Body of pancreas (tissue), 4 donors: ENCODE measurements at regions not wholly inside any gene's neighbourhood (a gene's known extent, or its start where the extent isn't known, plus 50 kb on each side); places are given as distances from the start of the nearest gene placed in this dataset.

Experiments used
- ATAC-seq: fragments of 150-250 bp; one replicate; pipeline ENCODE4 v1.9.1; 2016
- DNase-seq, 4 donors: peaks; one replicate each; pipeline ENCODE4 v3.0.0-alpha.2; 2019
- H3K27ac ChIP-seq, 4 donors: fragments of 200-600 bp; sonication (generic); 1 replicate in 3 of 4; 2 replicates in 1 of 4; pipeline versions ENCODE4 v1.5.1 to v1.6.1; 2016 to 2019; ENCODE audit warnings: mild to moderate bottlenecking in 1 of 4, mixed read lengths in 1 of 4, moderate library complexity in 1 of 4
- H3K27me3 ChIP-seq, 2 donors: fragments of 200-600 bp; sonication (generic); one replicate each; pipeline ENCODE4 v1.6.0; 2016; ENCODE audit warnings: mild to moderate bottlenecking in 1 of 2
- H3K36me3 ChIP-seq, 2 donors: fragments of 200-600 bp; sonication (generic); replicated peaks in 1 of 2; 2 replicates each; pipeline ENCODE4 v1.5.1; 2016; ENCODE audit warnings: low read depth in 2 of 2; ENCODE audit not compliant: insufficient read depth in 1 of 2
- H3K4me1 ChIP-seq: fragments of 200-600 bp; sonication (generic); one replicate; pipeline ENCODE4 v1.6.0; 2016
- H3K4me3 ChIP-seq, 2 donors: fragments of 200-600 bp; sonication (generic); 1 replicate in 1 of 2; 2 replicates in 1 of 2; pipeline ENCODE4 v1.5.1; 2016 to 2019
- H3K9me3 ChIP-seq, 3 donors: fragments of 200-600 bp; sonication (generic); 1 replicate in 2 of 3; 2 replicates in 1 of 3; pipeline ENCODE4 v1.5.1; 2016
- POLR2A ChIP-seq, 3 donors: fragments of 450-650 bp; IDR thresholded peaks; one replicate each; pipeline ENCODE4 v1.6.1; 2016; ENCODE audit warnings: antibody characterized with exemption in 3 of 3, mild to moderate bottlenecking in 2 of 3
- WGBS, 2 donors: methylation state at CpG; one replicate each; pipeline ENCODE4 v1.1.5; 2017; 5-methylcytosine and 5-hydroxymethylcytosine counted together
- intact Hi-C: fragments of 100-400 bp; cut with DNase I; formaldehyde crosslinking; loops from one replicate; pipeline ENCODE4 v1.15.1; 2023
- TF ChIP-seq, protein P1 (sequence below), 7 experiments: fragments of 450-650 bp in 4 of 7; fragments of 200-600 bp in 3 of 7; sonication (generic) in 3 of 7; IDR thresholded peaks; one replicate each; pipeline ENCODE4 v1.5.1; 2016 to 2019; ENCODE audit warnings: antibody characterized with exemption in 7 of 7

DNA sequence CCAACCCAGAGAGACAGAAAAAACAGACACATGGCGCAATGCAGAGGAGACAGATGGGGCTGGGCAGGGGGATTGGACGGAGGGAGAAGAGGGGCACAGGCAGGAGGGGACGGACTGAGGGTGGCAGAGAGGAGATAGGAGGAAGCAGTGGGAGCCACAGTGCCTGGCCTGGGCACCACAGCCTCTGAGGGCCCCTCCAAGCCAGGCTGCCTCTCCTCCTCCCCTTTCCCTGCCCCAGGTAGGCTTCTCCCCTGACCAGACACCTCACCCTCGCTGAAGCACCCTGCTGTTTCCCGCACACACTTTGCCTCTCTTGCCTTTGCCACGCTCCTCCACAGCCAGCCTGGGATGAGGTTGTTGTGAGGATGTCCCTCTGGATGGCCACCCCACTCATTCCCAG lies 84.0 kb upstream of the PRR20G start:
- WGBS, 2 donors: 50 to 56% methylated on average over 6 of the region's 6 CpGs
- no peak overlapping the region for H3K27ac ChIP-seq
- intact Hi-C loops: no loop called here
- no peaks in the 10 kb centered on the region for H3K36me3 ChIP-seq
- H3K9me3 ChIP-seq: peaks cover 0 to 4% (median 0%) of the 10 kb centered on the region in 3 donors
- no peak for ATAC-seq
- H3K4me1 ChIP-seq: no peaks in the 10 kb centered on the region
- DNase-seq: no peak
- H3K27me3 ChIP-seq: no peaks in the 10 kb centered on the region
- TF ChIP-seq, protein P1, sequence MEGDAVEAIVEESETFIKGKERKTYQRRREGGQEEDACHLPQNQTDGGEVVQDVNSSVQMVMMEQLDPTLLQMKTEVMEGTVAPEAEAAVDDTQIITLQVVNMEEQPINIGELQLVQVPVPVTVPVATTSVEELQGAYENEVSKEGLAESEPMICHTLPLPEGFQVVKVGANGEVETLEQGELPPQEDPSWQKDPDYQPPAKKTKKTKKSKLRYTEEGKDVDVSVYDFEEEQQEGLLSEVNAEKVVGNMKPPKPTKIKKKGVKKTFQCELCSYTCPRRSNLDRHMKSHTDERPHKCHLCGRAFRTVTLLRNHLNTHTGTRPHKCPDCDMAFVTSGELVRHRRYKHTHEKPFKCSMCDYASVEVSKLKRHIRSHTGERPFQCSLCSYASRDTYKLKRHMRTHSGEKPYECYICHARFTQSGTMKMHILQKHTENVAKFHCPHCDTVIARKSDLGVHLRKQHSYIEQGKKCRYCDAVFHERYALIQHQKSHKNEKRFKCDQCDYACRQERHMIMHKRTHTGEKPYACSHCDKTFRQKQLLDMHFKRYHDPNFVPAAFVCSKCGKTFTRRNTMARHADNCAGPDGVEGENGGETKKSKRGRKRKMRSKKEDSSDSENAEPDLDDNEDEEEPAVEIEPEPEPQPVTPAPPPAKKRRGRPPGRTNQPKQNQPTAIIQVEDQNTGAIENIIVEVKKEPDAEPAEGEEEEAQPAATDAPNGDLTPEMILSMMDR (IDR thresholded peaks at IDR 0.05): no peak
- no peak for TF ChIP-seq POLR2A (IDR thresholded peaks at IDR 0.05)
- H3K4me3 ChIP-seq: no peak overlapping the region

DNA sequence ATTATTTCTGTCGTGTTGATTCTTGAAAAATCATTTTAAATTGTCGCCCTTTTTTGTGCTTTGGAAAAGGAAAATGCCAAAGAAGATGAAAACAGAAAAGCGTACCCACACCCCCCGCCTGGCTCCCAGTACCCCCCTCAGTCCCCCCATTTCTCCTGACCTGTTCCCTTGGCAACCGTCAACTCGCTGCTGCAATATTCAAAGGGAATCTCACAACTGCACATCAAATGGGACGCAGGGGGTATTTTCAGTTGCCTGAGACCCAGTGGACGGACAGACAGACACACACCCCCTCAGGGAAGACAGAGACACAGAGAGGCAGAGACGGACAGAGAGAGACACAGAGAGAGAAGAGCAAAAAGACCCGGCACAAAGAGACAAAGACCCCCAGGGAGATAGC lies 83.5 kb upstream of the PRR20G start:
- WGBS, 2 donors: 43 to 48% methylated on average over 10 of the region's 10 CpGs
- DNase-seq: no peak
- H3K27ac ChIP-seq: no peak overlapping the region
- no peak for ATAC-seq
- H3K9me3 ChIP-seq: peaks cover 0 to under 1% (median 0%) of the 10 kb centered on the region in 3 donors
- intact Hi-C loops: no loop called here
- no peak for TF ChIP-seq POLR2A (IDR thresholded peaks at IDR 0.05)
- TF ChIP-seq, protein P1 (IDR thresholded peaks at IDR 0.05): no peak
- H3K4me1 ChIP-seq: no peaks in the 10 kb centered on the region
- H3K27me3 ChIP-seq: no peaks in the 10 kb centered on the region
- H3K4me3 ChIP-seq: no peak overlapping the region
- no peaks in the 10 kb centered on the region for H3K36me3 ChIP-seq

DNA sequence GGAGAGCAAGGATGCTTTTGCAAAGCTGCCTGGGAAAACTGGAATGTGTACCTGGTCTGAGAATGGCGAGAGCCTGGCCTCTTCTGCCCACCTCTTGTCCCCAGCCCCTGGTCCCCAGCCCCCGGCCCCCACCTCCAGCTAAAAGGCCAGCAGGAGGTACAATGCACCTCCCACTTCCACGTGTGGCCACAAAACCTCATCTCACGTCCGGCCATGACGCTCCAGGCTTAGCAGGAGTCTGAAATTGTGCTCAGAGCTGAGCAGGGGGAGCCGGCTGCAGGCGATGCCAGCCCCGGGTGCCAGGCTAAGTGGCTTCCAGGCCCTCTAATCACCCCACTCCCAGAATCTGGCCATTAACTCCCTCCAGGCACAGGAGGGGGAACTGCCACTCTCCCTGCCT lies 83.1 kb upstream of the PRR20G start:
- TF ChIP-seq POLR2A (IDR thresholded peaks at IDR 0.05): no peak
- H3K4me1 ChIP-seq: no peaks in the 10 kb centered on the region
- no peaks in the 10 kb centered on the region for H3K36me3 ChIP-seq
- H3K27me3 ChIP-seq: no peaks in the 10 kb centered on the region
- intact Hi-C loops: no loop called here
- DNase-seq (no peak), ATAC-seq (no peak)
- no peaks in the 10 kb centered on the region for H3K9me3 ChIP-seq
- no peak overlapping the region for H3K27ac ChIP-seq
- 37 to 51% methylated on average over 8 to 9 of the region's 9 CpGs for WGBS, 2 donors
- no peak overlapping the region for H3K4me3 ChIP-seq

DNA sequence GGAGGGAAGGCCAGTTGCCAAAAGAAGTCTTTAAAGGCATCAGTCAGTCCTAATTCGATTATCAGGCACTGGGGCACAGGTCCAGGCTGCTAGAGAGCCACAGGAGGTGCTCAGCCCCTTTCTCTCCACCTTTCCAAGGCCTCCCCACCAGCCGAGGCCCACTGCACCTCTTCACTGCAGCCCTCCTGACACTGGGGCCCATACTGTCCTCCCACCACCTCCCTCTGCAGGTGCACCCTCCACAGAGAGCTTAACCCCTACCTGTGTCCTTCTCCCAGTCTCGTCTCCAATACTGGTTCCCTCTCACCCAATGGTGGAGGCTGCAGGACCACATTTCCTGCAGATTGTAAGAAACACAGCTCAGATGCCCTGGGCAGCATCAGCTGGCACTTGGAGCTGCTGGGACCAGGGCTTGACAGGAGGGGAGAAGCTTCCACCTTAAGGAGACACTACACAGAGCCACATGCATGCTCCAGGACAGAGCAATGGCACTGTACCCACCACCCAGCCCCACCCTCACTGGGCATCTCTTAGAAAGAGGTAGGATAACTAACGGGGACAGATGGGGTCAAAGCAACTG lies 81.6 kb upstream of the PRR20G start:
- H3K27me3 ChIP-seq: no peaks in the 10 kb centered on the region
- H3K27ac ChIP-seq: no peak overlapping the region
- no peak for DNase-seq
- WGBS, 2 donors: 38 to 45% methylated on average over 4 of the region's 4 CpGs
- no peak overlapping the region for H3K4me3 ChIP-seq
- H3K36me3 ChIP-seq: no peaks in the 10 kb centered on the region
- no peak for ATAC-seq
- TF ChIP-seq, protein P1 (IDR thresholded peaks at IDR 0.05): no peak
- TF ChIP-seq POLR2A (IDR thresholded peaks at IDR 0.05): no peak
- H3K4me1 ChIP-seq: no peaks in the 10 kb centered on the region
- intact Hi-C loops: no loop called here
- no peaks in the 10 kb centered on the region for H3K9me3 ChIP-seq

DNA sequence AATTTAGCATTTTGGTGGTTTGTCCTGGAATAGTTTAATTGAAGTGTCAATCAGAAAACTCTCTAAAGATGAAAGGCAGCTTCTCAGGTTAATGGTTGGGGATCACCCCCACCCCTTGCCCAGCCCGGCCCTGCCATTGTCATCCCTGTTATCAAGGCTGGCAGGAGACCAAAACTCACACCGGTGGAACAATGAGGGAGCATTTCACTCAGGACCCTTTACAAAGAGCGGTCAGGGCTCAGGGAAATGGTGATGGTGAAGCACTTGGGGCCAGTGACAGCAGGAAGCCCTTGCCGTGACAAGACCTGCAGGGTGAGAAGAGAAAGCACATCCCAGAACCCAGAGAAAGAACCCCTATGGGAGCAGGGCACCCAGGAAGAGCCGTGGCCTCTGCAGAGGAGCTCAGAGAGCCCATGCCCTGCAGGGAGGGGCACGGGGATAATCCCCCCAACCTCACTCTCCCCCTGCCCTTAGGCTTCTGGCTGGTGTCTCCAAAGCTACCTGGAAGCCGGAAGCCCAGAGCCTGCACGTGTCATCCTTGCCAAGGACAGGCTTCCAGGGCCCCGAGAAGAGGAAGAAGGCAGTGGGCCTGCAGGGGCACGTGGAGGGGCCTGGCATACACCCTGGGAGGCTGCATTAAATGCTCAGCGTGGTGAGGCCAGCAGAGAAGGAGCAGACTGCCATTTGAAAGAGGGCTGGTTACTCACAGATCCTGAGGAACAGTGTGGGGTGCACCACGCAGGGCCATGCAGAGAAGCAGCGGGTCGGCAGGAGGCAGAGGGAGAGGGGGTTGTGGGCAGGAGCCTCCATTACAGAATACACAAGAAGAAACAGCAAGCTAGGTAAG lies 80.6 kb upstream of the PRR20G start:
- DNase-seq: no peak
- WGBS, 2 donors: 43 to 47% methylated on average over 13 to 14 of the region's 14 CpGs
- intact Hi-C loops: no loop called here

More for the DNA sequence above, 80.6 kb upstream of the PRR20G start:
- Histone ChIP-seq H3K9me3 (no peaks in the 10 kb centered on the region), H3K27ac (no peak overlapping the region), H3K27me3 (no peaks in the 10 kb centered on the region), H3K4me3 (no peak overlapping the region), H3K36me3 (no peaks in the 10 kb centered on the region), H3K4me1 (no peaks in the 10 kb centered on the region)
- no peak for TF ChIP-seq POLR2A (IDR thresholded peaks at IDR 0.05)
- ATAC-seq: no peak
